ENCODE measurements at regions not wholly inside any gene's neighbourhood (a gene's known extent, or its start where the extent isn't known, plus 50 kb on each side); places are given as distances from the start of the nearest gene placed in this dataset.

DNA sequence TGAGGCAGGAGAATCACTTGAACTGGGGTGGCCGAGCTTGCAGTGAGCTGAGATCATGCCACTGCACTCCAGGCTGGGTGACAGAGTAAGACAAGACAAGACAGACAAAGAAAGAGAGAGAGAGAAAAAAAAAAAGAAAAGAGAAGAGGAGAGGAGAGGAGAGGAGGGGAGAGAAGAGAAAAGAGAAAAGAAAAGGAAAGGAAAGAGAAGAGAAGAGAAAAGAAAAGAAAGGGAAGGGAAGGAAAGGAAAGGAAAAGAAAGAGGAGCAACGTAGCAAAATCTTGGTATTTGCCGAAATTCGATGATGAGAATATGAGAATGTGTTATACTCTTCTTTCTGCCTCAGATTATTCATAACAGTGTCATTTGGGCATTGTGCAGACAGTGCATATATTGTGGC, 101.2 kb upstream of the PFKP start:
- Histone ChIP-seq H3K4me3 (ENCODE audit: low read depth, low read length, poor library complexity, severe bottlenecking) (no peak overlapping the region), H3K9me3 (ENCODE audit: low read length) (no peaks in the 10 kb centered on the region), H3K9me2 (ENCODE audit: insufficient read depth, low read length) (no peaks in the 10 kb centered on the region), H3K79me2 (ENCODE audit: insufficient read depth, low read depth, low read length) (no peaks in the 10 kb centered on the region), H4K20me1 (ENCODE audit: insufficient read depth, low read length) (no peaks in the 10 kb centered on the region), H3K4me2 (ENCODE audit: low read length) (no peak overlapping the region), H2AFZ (ENCODE audit: low read length) (no peak overlapping the region), H3K4me1 (ENCODE audit: insufficient read depth, low read length, poor library complexity, severe bottlenecking) (no peaks in the 10 kb centered on the region), H3K27ac (ENCODE audit: low read depth, low read length, poor library complexity, severe bottlenecking) (no peak overlapping the region), H3K36me3 (ENCODE audit: insufficient read depth, low read length) (no peaks in the 10 kb centered on the region)
- intact Hi-C loops (cut with micrococcal nuclease; ENCODE audit: unreplicated experiment) = no loop called here
- ChIA-PET POLR2A (no interaction called here), CTCF (ENCODE audit: unreplicated experiment) (no interaction called here)
- DNase-seq (ENCODE audit: low spot score) = no peak
- BruUV-seq (replicated peaks) = no TSS peak
- no peak for TF ChIP-seq EZH2phosphoT487 (IDR thresholded peaks at IDR 0.05; ENCODE audit: borderline replicate concordance, low read depth, low read length)
- TF ChIP-seq, protein P1, sequence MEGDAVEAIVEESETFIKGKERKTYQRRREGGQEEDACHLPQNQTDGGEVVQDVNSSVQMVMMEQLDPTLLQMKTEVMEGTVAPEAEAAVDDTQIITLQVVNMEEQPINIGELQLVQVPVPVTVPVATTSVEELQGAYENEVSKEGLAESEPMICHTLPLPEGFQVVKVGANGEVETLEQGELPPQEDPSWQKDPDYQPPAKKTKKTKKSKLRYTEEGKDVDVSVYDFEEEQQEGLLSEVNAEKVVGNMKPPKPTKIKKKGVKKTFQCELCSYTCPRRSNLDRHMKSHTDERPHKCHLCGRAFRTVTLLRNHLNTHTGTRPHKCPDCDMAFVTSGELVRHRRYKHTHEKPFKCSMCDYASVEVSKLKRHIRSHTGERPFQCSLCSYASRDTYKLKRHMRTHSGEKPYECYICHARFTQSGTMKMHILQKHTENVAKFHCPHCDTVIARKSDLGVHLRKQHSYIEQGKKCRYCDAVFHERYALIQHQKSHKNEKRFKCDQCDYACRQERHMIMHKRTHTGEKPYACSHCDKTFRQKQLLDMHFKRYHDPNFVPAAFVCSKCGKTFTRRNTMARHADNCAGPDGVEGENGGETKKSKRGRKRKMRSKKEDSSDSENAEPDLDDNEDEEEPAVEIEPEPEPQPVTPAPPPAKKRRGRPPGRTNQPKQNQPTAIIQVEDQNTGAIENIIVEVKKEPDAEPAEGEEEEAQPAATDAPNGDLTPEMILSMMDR (conservative IDR thresholded peaks at IDR 0.05; ENCODE audit: low read length) = no peak

DNA sequence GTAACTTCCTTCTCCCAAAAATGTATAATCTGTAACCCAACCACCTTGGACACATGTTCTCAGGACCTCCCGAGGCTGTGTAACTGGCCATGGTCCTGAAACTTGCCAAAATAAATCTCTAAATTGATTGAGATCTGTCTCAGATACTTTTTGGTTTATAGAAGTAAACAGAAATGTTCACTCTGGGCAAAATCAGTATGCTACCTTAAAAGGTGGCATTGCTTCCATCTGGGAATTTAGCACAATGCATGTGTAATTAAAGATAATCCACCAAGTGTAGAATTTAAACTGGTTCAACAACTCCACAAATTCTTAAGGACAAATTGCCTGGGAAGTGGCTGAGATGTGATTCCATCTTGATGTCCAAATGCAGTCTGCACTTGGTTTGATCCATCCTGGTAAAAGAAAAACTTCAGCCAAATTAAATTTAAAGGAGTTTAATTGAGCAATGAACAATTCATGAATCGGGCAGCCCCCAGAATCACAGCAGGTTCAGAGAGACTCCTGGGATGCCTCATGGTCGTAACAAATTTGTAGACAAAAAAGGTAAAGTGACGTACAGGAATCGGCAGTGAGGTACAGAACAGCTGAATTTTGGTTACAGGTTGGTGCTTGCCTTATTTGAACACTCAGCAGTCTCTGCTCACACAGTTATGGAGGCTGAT, 102.6 kb upstream of the PFKP start:
- TF ChIP-seq EZH2phosphoT487 (IDR thresholded peaks at IDR 0.05; ENCODE audit: borderline replicate concordance, low read depth, low read length) = no peak
- TF ChIP-seq, protein P1 (conservative IDR thresholded peaks at IDR 0.05; ENCODE audit: low read length) = no peak
- DNase-seq (ENCODE audit: low spot score) = no peak
- intact Hi-C loops (cut with micrococcal nuclease; ENCODE audit: unreplicated experiment) = no loop called here
- Histone ChIP-seq H2AFZ (ENCODE audit: low read length) (no peak overlapping the region), H3K4me1 (ENCODE audit: insufficient read depth, low read length, poor library complexity, severe bottlenecking) (no peaks in the 10 kb centered on the region), H3K36me3 (ENCODE audit: insufficient read depth, low read length) (no peaks in the 10 kb centered on the region), H4K20me1 (ENCODE audit: insufficient read depth, low read length) (no peaks in the 10 kb centered on the region), H3K4me2 (ENCODE audit: low read length) (no peak overlapping the region), H3K79me2 (ENCODE audit: insufficient read depth, low read depth, low read length) (no peaks in the 10 kb centered on the region), H3K4me3 (ENCODE audit: low read depth, low read length, poor library complexity, severe bottlenecking) (no peak overlapping the region), H3K9me2 (ENCODE audit: insufficient read depth, low read length) (no peaks in the 10 kb centered on the region), H3K9me3 (ENCODE audit: low read length) (no peaks in the 10 kb centered on the region), H3K27ac (ENCODE audit: low read depth, low read length, poor library complexity, severe bottlenecking) (no peak overlapping the region)
- no TSS peak for BruUV-seq (replicated peaks)
- ChIA-PET POLR2A (no interaction called here), CTCF (ENCODE audit: unreplicated experiment) (no interaction called here)

DNA sequence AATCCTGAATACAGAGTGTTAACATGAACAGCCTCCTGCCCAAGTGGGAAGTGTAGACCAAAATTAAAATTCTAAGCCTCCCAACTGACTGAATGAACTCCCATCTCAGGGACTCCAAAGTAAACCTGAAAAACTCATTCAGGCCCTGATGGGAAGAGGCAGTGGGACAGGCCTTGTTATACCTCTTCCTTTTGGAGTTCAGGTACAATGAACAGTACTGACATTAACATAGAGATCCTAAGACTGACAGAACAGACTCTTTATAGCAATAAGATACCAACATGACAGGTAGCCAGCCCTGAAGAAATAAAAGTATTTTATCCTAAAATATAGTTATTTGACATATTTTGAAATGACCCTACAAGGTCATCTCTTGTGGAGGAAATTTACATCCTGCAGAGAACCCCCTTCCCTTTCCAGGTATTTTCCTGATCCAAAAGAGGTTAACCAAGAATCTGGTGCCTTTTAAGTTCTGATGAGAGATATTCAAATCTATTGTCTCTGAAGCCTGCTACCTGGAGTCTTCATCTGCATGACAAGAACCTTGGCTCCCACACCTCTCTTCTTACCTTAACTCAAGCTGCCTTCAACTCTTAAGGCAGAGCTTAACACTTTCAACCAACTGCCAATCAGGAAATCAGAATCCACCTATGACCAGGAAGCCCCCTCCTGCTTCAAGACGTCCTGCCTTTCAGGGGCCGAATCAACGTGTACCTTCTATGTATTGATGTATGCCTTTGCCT, 103.3 kb upstream of the PFKP start:
- no peaks in the 10 kb centered on the region for H3K9me3 ChIP-seq (ENCODE audit: low read length)
- H3K79me2 ChIP-seq (ENCODE audit: insufficient read depth, low read depth, low read length) = no peaks in the 10 kb centered on the region
- H3K36me3 ChIP-seq (ENCODE audit: insufficient read depth, low read length) = no peaks in the 10 kb centered on the region
- intact Hi-C loops (cut with micrococcal nuclease; ENCODE audit: unreplicated experiment) = no loop called here
- no peak overlapping the region for H3K27ac ChIP-seq (ENCODE audit: low read depth, low read length, poor library complexity, severe bottlenecking)
- no peaks in the 10 kb centered on the region for H4K20me1 ChIP-seq (ENCODE audit: insufficient read depth, low read length)
- no TSS peak for BruUV-seq (replicated peaks)
- no peak for DNase-seq (ENCODE audit: low spot score)
- ChIA-PET CTCF (ENCODE audit: unreplicated experiment) (no interaction called here), POLR2A (no interaction called here)
- H2AFZ ChIP-seq (ENCODE audit: low read length) = no peak overlapping the region
- no peaks in the 10 kb centered on the region for H3K9me2 ChIP-seq (ENCODE audit: insufficient read depth, low read length)
- TF ChIP-seq, protein P1 (conservative IDR thresholded peaks at IDR 0.05; ENCODE audit: low read length) = no peak
- no peak for TF ChIP-seq EZH2phosphoT487 (IDR thresholded peaks at IDR 0.05; ENCODE audit: borderline replicate concordance, low read depth, low read length)
- H3K4me3 ChIP-seq (ENCODE audit: low read depth, low read length, poor library complexity, severe bottlenecking) = no peak overlapping the region
- H3K4me1 ChIP-seq (ENCODE audit: insufficient read depth, low read length, poor library complexity, severe bottlenecking) = no peaks in the 10 kb centered on the region
- no peak overlapping the region for H3K4me2 ChIP-seq (ENCODE audit: low read length)
